Keratinocyte (primary cell): ENCODE measurements at regions not wholly inside any gene's neighbourhood (a gene's known extent, or its start where the extent isn't known, plus 50 kb on each side); places are given as distances from the start of the nearest gene placed in this dataset.

Source experiments
- EZH2 ChIP-seq: IDR thresholded peaks from one replicate; pipeline ENCODE4 v1.6.1; 2012; ENCODE audit warnings: inconsistent platforms, mild to moderate bottlenecking, low read length, moderate library complexity
- TF ChIP-seq, protein P1 (sequence below), 3 experiments: IDR thresholded peaks in 1 of 3; conservative IDR thresholded peaks in 1 of 3; optimal IDR thresholded peaks in 1 of 3; 2 replicates in 2 of 3; 3 replicates in 1 of 3; pipeline versions ENCODE3 to v1.5.1; 2011; ENCODE audit warnings: low read length in 3 of 3, mild to moderate bottlenecking in 3 of 3, moderate library complexity in 2 of 3, control low read depth in 1 of 3, inconsistent platforms in 1 of 3; ENCODE audit not compliant: insufficient read depth in 2 of 3; ENCODE audit errors: extremely low read depth in 1 of 3

GRCh38 chr1:238153253-238153652 is 262.5 kb upstream of the ZP4 start:
- TF ChIP-seq, protein P1, sequence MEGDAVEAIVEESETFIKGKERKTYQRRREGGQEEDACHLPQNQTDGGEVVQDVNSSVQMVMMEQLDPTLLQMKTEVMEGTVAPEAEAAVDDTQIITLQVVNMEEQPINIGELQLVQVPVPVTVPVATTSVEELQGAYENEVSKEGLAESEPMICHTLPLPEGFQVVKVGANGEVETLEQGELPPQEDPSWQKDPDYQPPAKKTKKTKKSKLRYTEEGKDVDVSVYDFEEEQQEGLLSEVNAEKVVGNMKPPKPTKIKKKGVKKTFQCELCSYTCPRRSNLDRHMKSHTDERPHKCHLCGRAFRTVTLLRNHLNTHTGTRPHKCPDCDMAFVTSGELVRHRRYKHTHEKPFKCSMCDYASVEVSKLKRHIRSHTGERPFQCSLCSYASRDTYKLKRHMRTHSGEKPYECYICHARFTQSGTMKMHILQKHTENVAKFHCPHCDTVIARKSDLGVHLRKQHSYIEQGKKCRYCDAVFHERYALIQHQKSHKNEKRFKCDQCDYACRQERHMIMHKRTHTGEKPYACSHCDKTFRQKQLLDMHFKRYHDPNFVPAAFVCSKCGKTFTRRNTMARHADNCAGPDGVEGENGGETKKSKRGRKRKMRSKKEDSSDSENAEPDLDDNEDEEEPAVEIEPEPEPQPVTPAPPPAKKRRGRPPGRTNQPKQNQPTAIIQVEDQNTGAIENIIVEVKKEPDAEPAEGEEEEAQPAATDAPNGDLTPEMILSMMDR (optimal IDR thresholded peaks at IDR 0.05 in 1 of 3, IDR thresholded peaks at IDR 0.05 in 1 of 3, conservative IDR thresholded peaks at IDR 0.05 in 1 of 3; ENCODE audit: extremely low read depth in 1 of 3, insufficient read depth in 2 of 3, low read length in 3 of 3): no peak
- no peak for TF ChIP-seq EZH2
